ENCODE measurements at regions not wholly inside any gene's neighbourhood (a gene's known extent, or its start where the extent isn't known, plus 50 kb on each side); places are given as distances from the start of the nearest gene placed in this dataset.

DNA sequence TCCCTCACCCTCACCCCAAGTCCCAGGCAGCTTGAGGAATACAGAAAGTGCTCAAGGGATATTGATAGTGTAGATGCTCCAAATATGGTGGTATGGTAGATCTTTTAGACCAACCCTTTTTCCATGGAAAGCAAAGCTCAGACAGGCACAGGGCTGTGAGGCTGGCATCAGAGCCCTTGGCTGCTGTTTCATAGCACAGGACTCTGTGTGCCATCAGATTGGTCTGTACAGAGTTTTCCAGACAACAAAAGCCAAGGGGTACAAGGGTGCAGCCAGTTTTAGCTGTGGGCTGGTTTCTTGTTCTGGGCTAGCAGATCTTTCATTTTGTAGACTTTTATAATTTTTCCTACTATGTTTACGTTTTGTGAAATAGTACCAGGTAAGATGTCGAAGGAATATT lies 296.9 kb upstream of the TNP1 start:
- H3K79me2 ChIP-seq: no peaks in the 10 kb centered on the region
- no peak overlapping the region for H3K4me2 ChIP-seq (ENCODE audit: low read length)
- no peaks in the 10 kb centered on the region for H3K4me1 ChIP-seq
- no peaks in the 10 kb centered on the region for H3K9me3 ChIP-seq (ENCODE audit: control insufficient read depth, low read length)
- no peak overlapping the region for H3K27ac ChIP-seq
- H3K4me3 ChIP-seq (ENCODE audit: low read depth, low read length): no peak overlapping the region
- no peak overlapping the region for H3K9ac ChIP-seq
- no peak overlapping the region for H2AFZ ChIP-seq
- no peaks in the 10 kb centered on the region for H3K36me3 ChIP-seq (ENCODE audit: control insufficient read depth, insufficient read depth, low read length)
- no peaks in the 10 kb centered on the region for H3K27me3 ChIP-seq (ENCODE audit: control insufficient read depth, insufficient read depth, low read length)
- TF ChIP-seq, protein P1, sequence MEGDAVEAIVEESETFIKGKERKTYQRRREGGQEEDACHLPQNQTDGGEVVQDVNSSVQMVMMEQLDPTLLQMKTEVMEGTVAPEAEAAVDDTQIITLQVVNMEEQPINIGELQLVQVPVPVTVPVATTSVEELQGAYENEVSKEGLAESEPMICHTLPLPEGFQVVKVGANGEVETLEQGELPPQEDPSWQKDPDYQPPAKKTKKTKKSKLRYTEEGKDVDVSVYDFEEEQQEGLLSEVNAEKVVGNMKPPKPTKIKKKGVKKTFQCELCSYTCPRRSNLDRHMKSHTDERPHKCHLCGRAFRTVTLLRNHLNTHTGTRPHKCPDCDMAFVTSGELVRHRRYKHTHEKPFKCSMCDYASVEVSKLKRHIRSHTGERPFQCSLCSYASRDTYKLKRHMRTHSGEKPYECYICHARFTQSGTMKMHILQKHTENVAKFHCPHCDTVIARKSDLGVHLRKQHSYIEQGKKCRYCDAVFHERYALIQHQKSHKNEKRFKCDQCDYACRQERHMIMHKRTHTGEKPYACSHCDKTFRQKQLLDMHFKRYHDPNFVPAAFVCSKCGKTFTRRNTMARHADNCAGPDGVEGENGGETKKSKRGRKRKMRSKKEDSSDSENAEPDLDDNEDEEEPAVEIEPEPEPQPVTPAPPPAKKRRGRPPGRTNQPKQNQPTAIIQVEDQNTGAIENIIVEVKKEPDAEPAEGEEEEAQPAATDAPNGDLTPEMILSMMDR (IDR thresholded peaks at IDR 0.05): no peak

DNA sequence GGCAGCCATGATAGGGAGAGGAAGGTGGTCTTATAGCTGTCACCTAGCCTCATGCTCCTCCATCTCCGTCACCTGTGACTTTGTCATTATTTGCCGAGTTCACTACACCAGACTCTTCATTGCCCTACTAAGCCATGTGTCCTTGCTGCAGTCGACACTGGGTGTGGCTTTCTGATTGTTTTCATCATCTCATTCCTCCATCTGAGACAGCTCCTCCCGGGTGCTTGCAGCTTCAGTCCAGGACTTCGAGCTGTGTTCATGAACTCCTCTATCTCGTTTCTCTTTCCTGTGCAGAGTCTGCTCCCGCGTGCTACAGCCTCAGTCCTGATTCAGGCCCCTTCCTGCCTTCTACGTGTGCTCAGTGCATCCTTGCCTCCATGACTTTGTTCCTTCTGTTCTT lies 295.1 kb upstream of the TNP1 start:
- no peaks in the 10 kb centered on the region for H3K9me3 ChIP-seq (ENCODE audit: control insufficient read depth, low read length)
- no peaks in the 10 kb centered on the region for H3K4me1 ChIP-seq
- no peak overlapping the region for H3K27ac ChIP-seq
- no peak overlapping the region for H3K4me3 ChIP-seq (ENCODE audit: low read depth, low read length)
- H3K36me3 ChIP-seq (ENCODE audit: control insufficient read depth, insufficient read depth, low read length): no peaks in the 10 kb centered on the region
- no peak overlapping the region for H3K9ac ChIP-seq
- no peak overlapping the region for H3K4me2 ChIP-seq (ENCODE audit: low read length)
- H2AFZ ChIP-seq: no peak overlapping the region
- H3K79me2 ChIP-seq: no peaks in the 10 kb centered on the region
- TF ChIP-seq, protein P1 (IDR thresholded peaks at IDR 0.05): no peak
- H3K27me3 ChIP-seq (ENCODE audit: control insufficient read depth, insufficient read depth, low read length): no peaks in the 10 kb centered on the region

DNA sequence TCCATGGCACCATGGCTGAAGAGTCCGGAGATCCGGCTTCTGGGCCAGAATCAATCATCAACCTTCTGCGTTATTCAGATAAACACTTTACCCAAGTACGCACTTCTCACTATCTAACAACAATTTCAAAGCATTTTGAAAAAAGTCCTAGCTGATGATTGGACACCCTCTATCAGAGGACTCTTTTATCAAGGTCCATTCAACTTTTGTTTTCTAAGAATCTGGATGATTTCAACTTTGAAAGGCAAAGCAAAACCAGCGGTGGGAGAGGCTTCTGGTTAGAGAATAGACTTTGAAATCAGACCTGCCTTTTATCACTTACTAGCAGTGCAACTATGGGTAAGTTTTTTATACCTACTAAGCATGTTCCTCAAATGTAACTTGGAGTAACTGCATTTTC lies 293.6 kb upstream of the TNP1 start:
- Histone ChIP-seq H3K9ac (no peak overlapping the region), H3K4me1 (no peaks in the 10 kb centered on the region), H3K79me2 (no peaks in the 10 kb centered on the region), H3K36me3 (ENCODE audit: control insufficient read depth, insufficient read depth, low read length) (no peaks in the 10 kb centered on the region), H3K4me3 (ENCODE audit: low read depth, low read length) (no peak overlapping the region), H3K27me3 (ENCODE audit: control insufficient read depth, insufficient read depth, low read length) (no peaks in the 10 kb centered on the region), H3K27ac (no peak overlapping the region), H2AFZ (no peak overlapping the region), H3K9me3 (ENCODE audit: control insufficient read depth, low read length) (no peaks in the 10 kb centered on the region), H3K4me2 (ENCODE audit: low read length) (no peak overlapping the region)
- TF ChIP-seq, protein P1 (IDR thresholded peaks at IDR 0.05): no peak

DNA sequence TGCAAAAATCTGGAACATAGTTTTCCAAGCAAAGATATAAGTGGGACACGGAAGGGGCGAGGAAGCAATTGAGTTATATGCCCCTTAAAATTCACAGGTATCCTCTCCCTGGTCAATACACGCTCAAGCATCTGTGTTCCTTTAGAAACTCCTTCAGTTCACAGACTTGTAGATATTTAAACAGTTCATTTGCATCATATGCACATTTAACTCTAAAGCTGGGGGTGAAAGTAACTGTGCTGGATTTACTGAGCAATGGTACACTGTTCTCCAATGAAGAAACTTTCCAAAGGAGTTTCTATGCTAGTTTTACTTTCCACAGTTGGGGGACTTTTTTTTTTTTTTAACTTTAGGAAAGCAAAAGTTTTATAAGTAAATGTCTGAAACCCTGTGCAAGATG lies 293.0 kb upstream of the TNP1 start:
- Histone ChIP-seq H3K9ac (no peak overlapping the region), H3K36me3 (ENCODE audit: control insufficient read depth, insufficient read depth, low read length) (no peaks in the 10 kb centered on the region), H3K9me3 (ENCODE audit: control insufficient read depth, low read length) (no peaks in the 10 kb centered on the region), H3K79me2 (no peaks in the 10 kb centered on the region), H3K4me3 (ENCODE audit: low read depth, low read length) (no peak overlapping the region), H3K4me1 (no peaks in the 10 kb centered on the region), H3K27me3 (ENCODE audit: control insufficient read depth, insufficient read depth, low read length) (no peaks in the 10 kb centered on the region), H3K4me2 (ENCODE audit: low read length) (no peak overlapping the region), H3K27ac (no peak overlapping the region), H2AFZ (no peak overlapping the region)
- TF ChIP-seq, protein P1 (IDR thresholded peaks at IDR 0.05): no peak

DNA sequence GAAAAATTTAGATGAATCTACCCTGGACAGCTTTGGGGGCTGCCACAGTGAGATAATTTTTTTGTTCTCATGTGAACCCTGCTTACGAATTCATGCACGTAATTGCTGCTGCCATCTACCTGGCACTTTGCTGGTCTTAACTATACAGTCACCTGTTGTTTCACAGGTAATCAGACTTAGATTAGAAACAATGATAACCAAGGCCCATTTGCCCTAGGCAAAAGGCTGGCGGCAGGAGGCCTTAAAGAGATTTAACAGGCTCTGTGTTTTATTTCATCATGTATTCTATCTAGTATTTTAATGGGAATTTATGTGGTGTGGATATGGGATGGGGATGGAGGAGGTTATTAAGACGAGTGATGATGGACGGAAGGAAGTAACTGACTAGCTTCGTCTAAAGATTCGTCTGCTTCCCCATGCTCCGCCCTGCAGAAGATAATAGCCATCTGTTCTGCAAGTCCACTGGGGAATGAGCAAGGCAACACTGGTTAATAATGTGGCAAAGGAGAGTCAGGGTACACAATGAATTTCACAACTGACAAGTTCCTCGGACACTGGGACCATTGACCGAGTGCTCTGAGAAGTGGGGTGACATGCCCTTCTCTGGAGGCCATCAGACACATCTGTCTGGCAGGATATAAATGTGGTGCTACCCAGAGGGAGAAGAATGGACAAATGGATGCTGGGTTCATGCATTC lies 291.8 kb upstream of the TNP1 start:
- TF ChIP-seq, protein P1 (IDR thresholded peaks at IDR 0.05): no peak
- no peaks in the 10 kb centered on the region for H3K27me3 ChIP-seq (ENCODE audit: control insufficient read depth, insufficient read depth, low read length)
- H3K4me2 ChIP-seq (ENCODE audit: low read length): no peak overlapping the region
- H3K27ac ChIP-seq: no peak overlapping the region
- no peaks in the 10 kb centered on the region for H3K36me3 ChIP-seq (ENCODE audit: control insufficient read depth, insufficient read depth, low read length)
- H3K9me3 ChIP-seq (ENCODE audit: control insufficient read depth, low read length): no peaks in the 10 kb centered on the region
- no peaks in the 10 kb centered on the region for H3K79me2 ChIP-seq
- H3K9ac ChIP-seq: no peak overlapping the region
- no peak overlapping the region for H2AFZ ChIP-seq
- H3K4me3 ChIP-seq (ENCODE audit: low read depth, low read length): no peak overlapping the region
- no peaks in the 10 kb centered on the region for H3K4me1 ChIP-seq
